KMS-11 (cell line): ENCODE measurements at regions not wholly inside any gene's neighbourhood (a gene's known extent, or its start where the extent isn't known, plus 50 kb on each side); places are given as distances from the start of the nearest gene placed in this dataset.

Experiments used
- H2AFZ ChIP-seq: fragments of 200-600 bp; sonication (generic); 2 replicates; pipeline ENCODE4 v1.6.1; 2016; ENCODE audit warnings: antibody characterized with exemption, mixed run types, low read depth
- H3K27ac ChIP-seq: fragments of 200-600 bp; sonication (generic); 2 replicates; pipeline ENCODE4 v1.6.1; 2016; ENCODE audit warnings: mild to moderate bottlenecking, mixed run types
- H3K27me3 ChIP-seq: fragments of 200-600 bp; sonication (generic); 2 replicates; pipeline ENCODE4 v1.6.1; 2017; ENCODE audit warnings: mild to moderate bottlenecking, low read depth, mixed run types, moderate library complexity; ENCODE audit not compliant: insufficient read depth
- H3K36me3 ChIP-seq: fragments of 200-600 bp; sonication (generic); 2 replicates; pipeline ENCODE4 v1.6.1; 2017; ENCODE audit warnings: mild to moderate bottlenecking, mixed run types; ENCODE audit not compliant: insufficient read depth
- H3K4me1 ChIP-seq: fragments of 200-600 bp; sonication (generic); 2 replicates; pipeline ENCODE4 v1.6.1; 2016; ENCODE audit warnings: mild to moderate bottlenecking, low read depth, mixed run types; ENCODE audit not compliant: poor library complexity, severe bottlenecking
- H3K4me2 ChIP-seq: fragments of 200-600 bp; sonication (generic); 2 replicates; pipeline ENCODE4 v1.7.0; 2016; ENCODE audit warnings: mild to moderate bottlenecking, mixed run types
- H3K4me3 ChIP-seq: fragments of 200-600 bp; sonication (generic); IDR thresholded peaks from 2 replicates; pipeline ENCODE4 v1.6.1; 2017; ENCODE audit warnings: low read depth, low read length, mixed read lengths; ENCODE audit not compliant: insufficient read depth
- H3K79me2 ChIP-seq: fragments of 200-600 bp; sonication (generic); 2 replicates; pipeline ENCODE4 v1.6.1; 2016; ENCODE audit warnings: low read depth, mixed run types; ENCODE audit not compliant: insufficient read depth
- H3K9ac ChIP-seq: fragments of 200-600 bp; sonication (generic); 2 replicates; pipeline ENCODE4 v1.6.1; 2016; ENCODE audit warnings: mild to moderate bottlenecking, mixed run types
- H4K20me1 ChIP-seq: fragments of 200-600 bp; sonication (generic); 2 replicates; pipeline ENCODE4 v1.6.1; 2016; ENCODE audit warnings: mild to moderate bottlenecking, mixed run types; ENCODE audit not compliant: insufficient read depth
- CTCF ChIP-seq: fragments of 200-600 bp; sonication (generic); conservative IDR thresholded peaks from 2 replicates; pipeline ENCODE4 v1.6.1; 2017; ENCODE audit warnings: low read depth, mild to moderate bottlenecking, antibody characterized with exemption, low read length, moderate library complexity, mixed read lengths

DNA sequence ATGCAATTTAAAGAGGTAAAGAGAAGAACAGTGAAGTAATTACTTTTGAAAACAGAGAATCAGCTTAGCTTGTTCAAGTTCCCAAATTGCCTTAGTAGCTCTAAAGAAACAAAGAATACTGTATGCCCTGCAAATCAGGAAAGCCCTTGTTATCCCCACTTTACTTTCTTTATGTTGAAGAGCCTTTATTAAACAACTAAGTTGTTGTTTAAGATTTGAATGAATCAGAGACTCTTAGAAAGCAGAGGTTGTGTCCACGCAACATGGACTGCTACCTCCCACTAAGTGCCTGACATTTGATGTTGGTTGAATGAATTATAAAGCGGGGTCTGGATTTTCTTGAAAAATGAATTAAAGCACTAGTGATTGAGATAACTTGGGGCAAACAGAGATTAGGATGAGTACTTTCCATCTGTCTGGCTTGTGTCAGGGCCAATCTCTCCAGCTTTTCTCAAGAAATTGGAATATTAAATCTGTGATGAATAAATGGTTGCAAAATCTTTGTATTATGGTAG lies 214.7 kb downstream of the POSTN start:
- Histone ChIP-seq H3K27ac (no peak overlapping the region), H3K36me3 (no peaks in the 10 kb centered on the region), H3K9ac (no peak overlapping the region), H3K4me2 (no peak overlapping the region), H3K79me2 (no peaks in the 10 kb centered on the region), H3K27me3 (no peaks in the 10 kb centered on the region), H4K20me1 (no peaks in the 10 kb centered on the region), H3K4me3 (no peak overlapping the region), H3K4me1 (no peaks in the 10 kb centered on the region), H2AFZ (no peak overlapping the region)
- no peak for TF ChIP-seq CTCF

- H3K27me3 ChIP-seq, result no peaks in the 10 kb centered on the region
- no peak overlapping the region for H3K4me3 ChIP-seq
- H3K9ac ChIP-seq, result no peak overlapping the region
- no peak overlapping the region for H3K27ac ChIP-seq
- no peaks in the 10 kb centered on the region for H3K79me2 ChIP-seq
- H3K4me1 ChIP-seq, result no peaks in the 10 kb centered on the region
- H3K36me3 ChIP-seq, result no peaks in the 10 kb centered on the region
- no peak overlapping the region for H2AFZ ChIP-seq
- no peak overlapping the region for H3K4me2 ChIP-seq
- no peaks in the 10 kb centered on the region for H4K20me1 ChIP-seq
- no peak for TF ChIP-seq CTCF
Observed at GRCh38 chr13:37383046-37383445, 215.5 kb downstream of the POSTN start.

GRCh38 chr13:37382146-37382545 lies 216.4 kb downstream of the POSTN start:
- no peak overlapping the region for H3K9ac ChIP-seq
- H3K79me2 ChIP-seq, result no peaks in the 10 kb centered on the region
- no peaks in the 10 kb centered on the region for H3K27me3 ChIP-seq
- no peak for TF ChIP-seq CTCF
- no peaks in the 10 kb centered on the region for H4K20me1 ChIP-seq
- no peak overlapping the region for H3K4me2 ChIP-seq
- H3K4me1 ChIP-seq, result no peaks in the 10 kb centered on the region
- no peak overlapping the region for H3K27ac ChIP-seq
- no peak overlapping the region for H3K4me3 ChIP-seq
- no peak overlapping the region for H2AFZ ChIP-seq
- no peaks in the 10 kb centered on the region for H3K36me3 ChIP-seq

- no peaks in the 10 kb centered on the region for H3K4me1 ChIP-seq
- H3K36me3 ChIP-seq, result no peaks in the 10 kb centered on the region
- H3K9ac ChIP-seq, result no peak overlapping the region
- no peak overlapping the region for H3K27ac ChIP-seq
- no peaks in the 10 kb centered on the region for H4K20me1 ChIP-seq
- no peak for TF ChIP-seq CTCF
- no peak overlapping the region for H3K4me3 ChIP-seq
- no peaks in the 10 kb centered on the region for H3K79me2 ChIP-seq
- H3K27me3 ChIP-seq, result no peaks in the 10 kb centered on the region
- no peak overlapping the region for H2AFZ ChIP-seq
- no peak overlapping the region for H3K4me2 ChIP-seq
Observed at GRCh38 chr13:37381502-37381901, 217.1 kb downstream of the POSTN start.
